ENCODE measurements at regions not wholly inside any gene's neighbourhood (a gene's known extent, or its start where the extent isn't known, plus 50 kb on each side); places are given as distances from the start of the nearest gene placed in this dataset.

GRCh38 chr3:84566256-84566655 is 392.5 kb upstream of the CADM2 start:
- Histone ChIP-seq H3K4me3 (no peak overlapping the region), H3K4me1 (replicated peaks in 1 of 2) (no peaks in the 10 kb centered on the region), H3K27ac (no peak overlapping the region)
- in situ Hi-C loops (cut with MboI; ENCODE audit: low pct_unique_long_range_greater_than_20kb in 2 of 9, low sequenced_read_pairs in 9 of 9, unreplicated experiment in 9 of 9), result loop anchor here in 1 of 9 experiments (25.0 kb wide), 1 partner anchor 996 kb away; no protein-coding TSS in a partner anchor
- 0 to 100% (median 66%) methylated on average over 1 to 2 of the region's 3 CpGs; no CpG with 5 or more reads in 5 of the 10 experiments for WGBS, 10 experiments
- ATAC-seq (replicated peaks in 6 of 8), result no peak

GRCh38 chr3:84567796-84568195 is 391.0 kb upstream of the CADM2 start:
- H3K4me1 ChIP-seq (replicated peaks in 1 of 2), result no peaks in the 10 kb centered on the region
- H3K27ac ChIP-seq, result no peak overlapping the region
- no peak overlapping the region for H3K4me3 ChIP-seq
- 17 to 100% (median 87%) methylated on average over 1 to 4 of the region's 4 CpGs; no CpG with 5 or more reads in 2 of the 10 experiments for WGBS, 10 experiments
- no peak for ATAC-seq (replicated peaks in 6 of 8)
- in situ Hi-C loops (cut with MboI; ENCODE audit: low pct_unique_long_range_greater_than_20kb in 2 of 9, low sequenced_read_pairs in 9 of 9, unreplicated experiment in 9 of 9), result loop anchor here in 1 of 9 experiments (25.0 kb wide), 1 partner anchor 995 kb away; no protein-coding TSS in a partner anchor

- in situ Hi-C loops (cut with MboI; ENCODE audit: low pct_unique_long_range_greater_than_20kb in 2 of 9, low sequenced_read_pairs in 9 of 9, unreplicated experiment in 9 of 9), result loop anchor here in 1 of 9 experiments (25.0 kb wide), 1 partner anchor 988 kb away; no protein-coding TSS in a partner anchor
- ATAC-seq (replicated peaks in 6 of 8), result no peak
- Histone ChIP-seq H3K4me3 (no peak overlapping the region), H3K27ac (no peak overlapping the region), H3K4me1 (replicated peaks in 1 of 2) (no peaks in the 10 kb centered on the region)
- WGBS, 10 experiments, result 0 to 83% (median 38%) methylated on average over 1 of the region's 1 CpG; no CpG with 5 or more reads in 6 of the 10 experiments
Observed at GRCh38 chr3:84573962-84574361, 384.8 kb upstream of the CADM2 start.

- Histone ChIP-seq H3K4me3 (no peak overlapping the region), H3K27ac (no peak overlapping the region), H3K4me1 (replicated peaks in 1 of 2) (no peaks in the 10 kb centered on the region)
- 0 to 80% (median 55%) methylated on average over 1 to 2 of the region's 2 CpGs; no CpG with 5 or more reads in 1 of the 10 experiments for whole genome bisulfite sequencing, 10 experiments
- ATAC-seq (replicated peaks in 6 of 8), result no peak
- in situ Hi-C loops (cut with MboI; ENCODE audit: low pct_unique_long_range_greater_than_20kb in 2 of 9, low sequenced_read_pairs in 9 of 9, unreplicated experiment in 9 of 9), result no loop called here
Observed at GRCh38 chr3:84586427-84586826, 372.4 kb upstream of the CADM2 start.

GRCh38 chr3:84600703-84601225 is 358.0 kb upstream of the CADM2 start:
- H3K4me3 ChIP-seq, result no peak overlapping the region
- in situ Hi-C loops (cut with MboI; ENCODE audit: low pct_unique_long_range_greater_than_20kb in 2 of 9, low sequenced_read_pairs in 9 of 9, unreplicated experiment in 9 of 9), result no loop called here
- peaks cover 0 to 2% of the 10 kb centered on the region in 2 donors for H3K4me1 ChIP-seq (replicated peaks in 1 of 2)
- no peak overlapping the region for H3K27ac ChIP-seq
- 15 to 95% (median 69%) methylated on average over 2 to 6 of the region's 7 CpGs for WGBS, 10 experiments
- no peak for ATAC-seq (replicated peaks in 6 of 8)

GRCh38 chr3:84601303-84601702 is 357.5 kb upstream of the CADM2 start:
- no peak for ATAC-seq (replicated peaks in 6 of 8)

GRCh38 chr3:84621823-84622222 is 337.0 kb upstream of the CADM2 start:
- no peak for ATAC-seq (replicated peaks in 6 of 8)

More at GRCh38 chr3:84601303-84601702, 357.5 kb upstream of the CADM2 start:
- in situ Hi-C loops (cut with MboI; ENCODE audit: low pct_unique_long_range_greater_than_20kb in 2 of 9, low sequenced_read_pairs in 9 of 9, unreplicated experiment in 9 of 9), result no loop called here
- 0 to 42% (median 20%) methylated on average over 1 to 2 of the region's 2 CpGs; no CpG with 5 or more reads in 1 of the 10 experiments for WGBS, 10 experiments
- no peak overlapping the region for H3K27ac ChIP-seq
- no peak overlapping the region for H3K4me3 ChIP-seq
- H3K4me1 ChIP-seq (replicated peaks in 1 of 2), result peaks cover 0 to 2% of the 10 kb centered on the region in 2 donors

GRCh38 chr3:84634668-84635067 is 324.1 kb upstream of the CADM2 start:
- Histone ChIP-seq H3K27ac (no peak overlapping the region), H3K4me1 (replicated peaks in 1 of 2) (no peaks in the 10 kb centered on the region), H3K4me3 (no peak overlapping the region)
- in situ Hi-C loops (cut with MboI; ENCODE audit: low pct_unique_long_range_greater_than_20kb in 2 of 9, low sequenced_read_pairs in 9 of 9, unreplicated experiment in 9 of 9), result no loop called here
- no peak for ATAC-seq (replicated peaks in 6 of 8)
- WGBS, 10 experiments, result 0 to 100% (median 83%) methylated on average over 1 of the region's 1 CpG; no CpG with 5 or more reads in 5 of the 10 experiments

More at GRCh38 chr3:84621823-84622222, 337.0 kb upstream of the CADM2 start:
- H3K4me3 ChIP-seq, result no peak overlapping the region
- in situ Hi-C loops (cut with MboI; ENCODE audit: low pct_unique_long_range_greater_than_20kb in 2 of 9, low sequenced_read_pairs in 9 of 9, unreplicated experiment in 9 of 9), result no loop called here
- no peak overlapping the region for H3K27ac ChIP-seq
- WGBS, 10 experiments, result 0 to 100% (median 40%) methylated on average over 1 of the region's 1 CpG; no CpG with 5 or more reads in 6 of the 10 experiments
- H3K4me1 ChIP-seq (replicated peaks in 1 of 2), result no peaks in the 10 kb centered on the region

GRCh38 chr3:84637272-84637671 is 321.5 kb upstream of the CADM2 start:
- no peak for ATAC-seq (replicated peaks in 6 of 8)
- in situ Hi-C loops (cut with MboI; ENCODE audit: low pct_unique_long_range_greater_than_20kb in 2 of 9, low sequenced_read_pairs in 9 of 9, unreplicated experiment in 9 of 9), result no loop called here
- H3K4me3 ChIP-seq, result no peak overlapping the region
- H3K4me1 ChIP-seq (replicated peaks in 1 of 2), result no peaks in the 10 kb centered on the region
- 22 to 100% (median 60%) methylated on average over 1 to 3 of the region's 3 CpGs; no CpG with 5 or more reads in 1 of the 10 experiments for WGBS, 10 experiments
- no peak overlapping the region for H3K27ac ChIP-seq

- no peak for ATAC-seq (replicated peaks in 6 of 8)
- H3K27ac ChIP-seq, result no peak overlapping the region
- in situ Hi-C loops (cut with MboI; ENCODE audit: low pct_unique_long_range_greater_than_20kb in 2 of 9, low sequenced_read_pairs in 9 of 9, unreplicated experiment in 9 of 9), result no loop called here
- no peaks in the 10 kb centered on the region for H3K4me1 ChIP-seq (replicated peaks in 1 of 2)
- H3K4me3 ChIP-seq, result no peak overlapping the region
Observed at GRCh38 chr3:84666468-84666867, 292.3 kb upstream of the CADM2 start.

- no peak overlapping the region for H3K4me3 ChIP-seq
- H3K27ac ChIP-seq, result no peak overlapping the region
- H3K4me1 ChIP-seq (replicated peaks in 1 of 2), result no peaks in the 10 kb centered on the region
- ATAC-seq (replicated peaks in 6 of 8), result no peak
- in situ Hi-C loops (cut with MboI; ENCODE audit: low pct_unique_long_range_greater_than_20kb in 2 of 9, low sequenced_read_pairs in 9 of 9, unreplicated experiment in 9 of 9), result no loop called here
Observed at GRCh38 chr3:84679211-84679610, 279.6 kb upstream of the CADM2 start.

GRCh38 chr3:84680700-84681099 is 278.1 kb upstream of the CADM2 start:
- H3K4me3 ChIP-seq, result no peak overlapping the region
- in situ Hi-C loops (cut with MboI; ENCODE audit: low pct_unique_long_range_greater_than_20kb in 2 of 9, low sequenced_read_pairs in 9 of 9, unreplicated experiment in 9 of 9), result no loop called here

GRCh38 chr3:84683493-84683892 is 275.3 kb upstream of the CADM2 start:
- H3K4me1 ChIP-seq (replicated peaks in 1 of 2), result no peaks in the 10 kb centered on the region
- 0 to 74% (median 13%) methylated on average over 1 to 2 of the region's 2 CpGs; no CpG with 5 or more reads in 2 of the 10 experiments for WGBS, 10 experiments
- H3K4me3 ChIP-seq, result no peak overlapping the region
- no peak for ATAC-seq (replicated peaks in 6 of 8)
- no peak overlapping the region for H3K27ac ChIP-seq
- in situ Hi-C loops (cut with MboI; ENCODE audit: low pct_unique_long_range_greater_than_20kb in 2 of 9, low sequenced_read_pairs in 9 of 9, unreplicated experiment in 9 of 9), result no loop called here

More at GRCh38 chr3:84680700-84681099, 278.1 kb upstream of the CADM2 start:
- Histone ChIP-seq H3K27ac (no peak overlapping the region), H3K4me1 (replicated peaks in 1 of 2) (no peaks in the 10 kb centered on the region)
- ATAC-seq (replicated peaks in 6 of 8), result no peak

GRCh38 chr3:84685467-84685866 is 273.3 kb upstream of the CADM2 start:
- 32 to 100% (median 78%) methylated on average over 1 to 3 of the region's 3 CpGs; no CpG with 5 or more reads in 2 of the 10 experiments for WGBS, 10 experiments
- no peak for ATAC-seq (replicated peaks in 6 of 8)
- H3K27ac ChIP-seq, result no peak overlapping the region
- H3K4me1 ChIP-seq (replicated peaks in 1 of 2), result no peaks in the 10 kb centered on the region
- in situ Hi-C loops (cut with MboI; ENCODE audit: low pct_unique_long_range_greater_than_20kb in 2 of 9, low sequenced_read_pairs in 9 of 9, unreplicated experiment in 9 of 9), result no loop called here
- no peak overlapping the region for H3K4me3 ChIP-seq
